A673 (cell line): ENCODE measurements at regions not wholly inside any gene's neighbourhood (a gene's known extent, or its start where the extent isn't known, plus 50 kb on each side); places are given as distances from the start of the nearest gene placed in this dataset.

Experiments used
- CTCF ChIP-seq: fragments of 300-800, 200-600 bp; sonication (generic); conservative IDR thresholded peaks from 2 replicates; pipeline ENCODE4 v1.5.1; 2017; ENCODE audit warnings: low read depth, mild to moderate bottlenecking, antibody characterized with exemption, low read length, moderate library complexity, mixed read lengths
- EZH2 ChIP-seq: fragments of 200-600 bp; sonication (generic); IDR thresholded peaks from 2 replicates; pipeline ENCODE4 v1.6.1; 2017; ENCODE audit warnings: borderline replicate concordance, low read depth, mild to moderate bottlenecking, mixed read lengths, antibody characterized with exemption, low read length; ENCODE audit not compliant: poor library complexity, severe bottlenecking

DNA sequence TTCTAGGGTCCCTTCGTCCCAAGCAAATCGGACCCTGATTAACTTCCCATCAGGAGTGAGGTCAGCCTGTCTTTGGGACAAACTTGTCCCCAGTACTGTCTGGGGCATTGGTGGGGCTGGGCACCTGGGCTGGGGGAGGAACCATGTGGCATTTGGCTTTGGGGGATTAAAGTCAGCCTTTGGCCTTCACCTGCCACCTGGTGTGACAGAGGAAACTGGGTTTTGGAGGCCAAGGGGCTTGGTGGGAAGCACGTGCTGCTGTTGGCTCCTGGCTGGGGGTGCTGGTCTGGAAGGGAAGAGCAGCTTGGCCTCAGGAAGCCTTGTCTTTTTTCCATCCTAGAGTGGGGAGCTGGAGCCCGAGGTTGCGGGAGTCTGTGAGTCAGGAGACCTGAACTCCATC lies 78.4 kb upstream of the NECTIN1 start:
- TF ChIP-seq CTCF (no peak), EZH2 (no peak)
